Loucy (cell line): ENCODE measurements at regions not wholly inside any gene's neighbourhood (a gene's known extent, or its start where the extent isn't known, plus 50 kb on each side); places are given as distances from the start of the nearest gene placed in this dataset.

Experiments used
- H2AFZ ChIP-seq: fragments of 200-600 bp; sonication (generic); 2 replicates; pipeline ENCODE4 v1.6.0; 2016; ENCODE audit warnings: antibody characterized with exemption, mild to moderate bottlenecking, low read length, moderate library complexity
- H3F3A ChIP-seq: fragments of 200-600 bp; 2 replicates; pipeline ENCODE4 v1.6.0; 2016; ENCODE audit warnings: antibody characterized with exemption, low read depth, mild to moderate bottlenecking
- H3K27me3 ChIP-seq: fragments of 200-600 bp; sonication (generic); 2 replicates; pipeline ENCODE4 v1.6.1; 2014; ENCODE audit warnings: low read length, mild to moderate bottlenecking; ENCODE audit not compliant: insufficient read depth, poor library complexity, severe bottlenecking
- H3K36me3 ChIP-seq: fragments of 200-600 bp; sonication (generic); 2 replicates; pipeline ENCODE4 v1.6.1; 2016; ENCODE audit warnings: low read length; ENCODE audit not compliant: insufficient read depth
- H3K4me1 ChIP-seq: fragments of 200-600 bp; sonication (generic); 2 replicates; pipeline ENCODE4 v1.5.1; 2014; ENCODE audit warnings: low read length, mild to moderate bottlenecking; ENCODE audit not compliant: insufficient read depth, poor library complexity, severe bottlenecking
- H3K4me2 ChIP-seq: fragments of 200-600 bp; sonication (generic); 2 replicates; pipeline ENCODE4 v1.6.0; 2014; ENCODE audit warnings: antibody characterized with exemption, low read length, low read depth, mild to moderate bottlenecking; ENCODE audit not compliant: poor library complexity, severe bottlenecking
- H3K4me3 ChIP-seq: fragments of 200-600 bp; sonication (generic); 2 replicates; pipeline ENCODE4 v1.5.1; 2014; ENCODE audit warnings: low read length, mild to moderate bottlenecking, mixed read lengths; ENCODE audit not compliant: poor library complexity, severe bottlenecking
- H3K79me2 ChIP-seq: fragments of 200-600 bp; sonication (generic); 2 replicates; pipeline ENCODE4 v1.6.1; 2014; ENCODE audit warnings: low read length; ENCODE audit not compliant: insufficient read depth
- H3K9ac ChIP-seq: fragments of 200-600 bp; sonication (generic); 2 replicates; pipeline ENCODE4 v1.6.0; 2014; ENCODE audit warnings: mild to moderate bottlenecking, low read depth, low read length, moderate library complexity; ENCODE audit not compliant: poor library complexity, severe bottlenecking
- H3K9me2 ChIP-seq: fragments of 200-600 bp; sonication (generic); replicated peaks from 2 replicates; pipeline ENCODE4 v1.6.1; 2016; ENCODE audit warnings: low read depth, low read length, mixed read lengths
- H3K9me3 ChIP-seq: fragments of 200-600 bp; sonication (generic); 2 replicates; pipeline ENCODE4 v1.6.1; 2014; ENCODE audit warnings: mild to moderate bottlenecking, antibody characterized with exemption, low read length, low read depth; ENCODE audit not compliant: insufficient read depth
- H4K20me1 ChIP-seq: fragments of 200-600 bp; sonication (generic); 2 replicates; pipeline ENCODE4 v1.6.0; 2014; ENCODE audit warnings: antibody characterized with exemption, low read length, mild to moderate bottlenecking; ENCODE audit not compliant: insufficient read depth, poor library complexity, severe bottlenecking
- CTCF ChIP-seq: fragments of 200-600 bp; sonication (generic); conservative IDR thresholded peaks from 2 replicates; pipeline ENCODE4 v1.5.1; 2014; ENCODE audit warnings: mild to moderate bottlenecking, antibody characterized with exemption, low read length
- EZH2phosphoT487 ChIP-seq: fragments of 200-600 bp; IDR thresholded peaks from 2 replicates; pipeline ENCODE4 v1.6.1; 2018; ENCODE audit warnings: antibody characterized with exemption, mild to moderate bottlenecking, moderate library complexity, borderline replicate concordance

- TF ChIP-seq EZH2phosphoT487, result no peak
- TF ChIP-seq CTCF, result no peak
- Histone ChIP-seq H3F3A (no peaks in the 10 kb centered on the region), H4K20me1 (no peaks in the 10 kb centered on the region), H3K27me3 (no peaks in the 10 kb centered on the region), H3K4me2 (no peak overlapping the region), H3K4me3 (no peak overlapping the region), H2AFZ (no peak overlapping the region), H3K9ac (no peak overlapping the region), H3K9me2 (no peaks in the 10 kb centered on the region), H3K9me3 (no peaks in the 10 kb centered on the region), H3K4me1 (no peaks in the 10 kb centered on the region), H3K36me3 (no peaks in the 10 kb centered on the region), H3K79me2 (no peaks in the 10 kb centered on the region)
Measured at GRCh38 chr5:120991569-120991968, 527.5 kb downstream of the PRR16 start.

- no peaks in the 10 kb centered on the region for H3F3A ChIP-seq
- H3K9me2 ChIP-seq, result no peaks in the 10 kb centered on the region
- no peaks in the 10 kb centered on the region for H3K79me2 ChIP-seq
- H3K4me3 ChIP-seq, result no peak overlapping the region
- no peaks in the 10 kb centered on the region for H3K36me3 ChIP-seq
- H3K4me1 ChIP-seq, result no peaks in the 10 kb centered on the region
- no peaks in the 10 kb centered on the region for H4K20me1 ChIP-seq
- no peak overlapping the region for H2AFZ ChIP-seq
- H3K9me3 ChIP-seq, result no peaks in the 10 kb centered on the region
- H3K27me3 ChIP-seq, result no peaks in the 10 kb centered on the region
- no peak overlapping the region for H3K4me2 ChIP-seq
- no peak overlapping the region for H3K9ac ChIP-seq
- TF ChIP-seq CTCF (no peak), EZH2phosphoT487 (no peak)
Measured at GRCh38 chr5:120994112-120994511, 530.0 kb downstream of the PRR16 start.

DNA sequence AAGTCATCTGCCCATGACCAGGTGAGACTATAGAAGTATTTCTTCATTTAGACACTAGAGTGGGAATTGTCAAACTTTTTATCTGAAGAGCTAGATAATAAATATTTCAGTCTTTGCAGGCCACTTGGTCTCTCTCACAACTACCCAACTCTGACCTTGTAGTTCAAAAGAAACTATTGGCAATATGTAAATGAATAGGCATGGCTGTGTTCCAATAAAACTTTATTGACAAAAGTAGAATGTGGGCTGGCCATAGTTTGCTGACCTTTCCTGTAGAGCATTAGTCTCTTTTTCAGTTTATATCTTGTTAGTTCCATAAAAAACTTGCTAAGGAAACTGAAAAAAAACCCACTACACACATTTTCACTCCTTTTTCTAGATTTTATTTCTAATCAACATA lies 535.5 kb downstream of the PRR16 start:
- Histone ChIP-seq H3K9me3 (no peaks in the 10 kb centered on the region), H3K4me3 (no peak overlapping the region), H4K20me1 (no peaks in the 10 kb centered on the region), H2AFZ (no peak overlapping the region), H3K27me3 (no peaks in the 10 kb centered on the region), H3K36me3 (no peaks in the 10 kb centered on the region), H3K9me2 (no peaks in the 10 kb centered on the region), H3K4me2 (no peak overlapping the region), H3K4me1 (no peaks in the 10 kb centered on the region), H3K79me2 (no peaks in the 10 kb centered on the region), H3K9ac (no peak overlapping the region), H3F3A (no peaks in the 10 kb centered on the region)
- TF ChIP-seq CTCF (no peak), EZH2phosphoT487 (no peak)
